Activated naive CD4-positive, alpha-beta T cell treated with anti-CD3 and anti-CD28 coated beads, Interleukin-2, amount 50 U/mL, for 16 hours (primary cell): ENCODE measurements at regions not wholly inside any gene's neighbourhood (a gene's known extent, or its start where the extent isn't known, plus 50 kb on each side); places are given as distances from the start of the nearest gene placed in this dataset.
"Not testable (repeated sequence)": the region's sequence is repeated elsewhere in the genome, so short reads cannot be mapped to it uniquely, and the experiment has no call there.

Experiments
- DNase-seq: peaks from one replicate; pipeline ENCODE4 v3.0.0-alpha.2; 2020

GRCh38 chr22:19643448-19644313 lies 70.6 kb upstream of the SEPTIN5 start:
- DNase-seq: no peak

- no peak for DNase-seq
Measured at GRCh38 chr22:19644314-19645223, 69.7 kb upstream of the SEPTIN5 start.

- no peak for DNase-seq
Measured at GRCh38 chr22:19645391-19645790, 68.9 kb upstream of the SEPTIN5 start.

GRCh38 chr22:19645905-19646304 lies 68.4 kb upstream of the SEPTIN5 start:
- no peak for DNase-seq

GRCh38 chr22:19646383-19646782 lies 67.9 kb upstream of the SEPTIN5 start:
- DNase-seq: no peak

GRCh38 chr22:19648419-19648929 lies 65.8 kb upstream of the SEPTIN5 start:
- DNase-seq: no peak

- no peak for DNase-seq
Measured at GRCh38 chr22:19652316-19652715, 62.0 kb upstream of the SEPTIN5 start.

- DNase-seq: no peak
Measured at GRCh38 chr22:19654338-19654987, 59.8 kb upstream of the SEPTIN5 start.

- DNase-seq: no peak
Measured at GRCh38 chr22:19655399-19655798, 58.9 kb upstream of the SEPTIN5 start.

- DNase-seq: no peak
Measured at GRCh38 chr22:19656541-19657251, 57.6 kb upstream of the SEPTIN5 start.

- DNase-seq: no peak
Measured at GRCh38 chr22:19657252-19658056, 56.8 kb upstream of the SEPTIN5 start.

GRCh38 chr22:19658057-19658966 lies 56.0 kb upstream of the SEPTIN5 start:
- DNase-seq: no peak

GRCh38 chr22:19658967-19659804 lies 55.1 kb upstream of the SEPTIN5 start:
- DNase-seq: no peak

GRCh38 chr22:19659805-19660345 lies 54.4 kb upstream of the SEPTIN5 start:
- DNase-seq: no peak

- not testable (repeated sequence) for DNase-seq
Measured at GRCh38 chr22:19660583-19660982, 53.7 kb upstream of the SEPTIN5 start.

- DNase-seq: no peak
Measured at GRCh38 chr22:19661156-19661555, 53.1 kb upstream of the SEPTIN5 start.

GRCh38 chr22:19662049-19662684 lies 52.1 kb upstream of the SEPTIN5 start:
- DNase-seq: not testable (repeated sequence)

GRCh38 chr22:19663286-19663815 lies 51.0 kb upstream of the SEPTIN5 start:
- DNase-seq: no peak
